Endothelial cell of umbilical vein (primary cell): ENCODE measurements at regions not wholly inside any gene's neighbourhood (a gene's known extent, or its start where the extent isn't known, plus 50 kb on each side); places are given as distances from the start of the nearest gene placed in this dataset.

ENCODE experiments used
- BruUV-seq: library from RNA; stranded (reverse); fragments of 400-500 nt; replicated peaks from 2 replicates; lab custom pipeline; 2021; lab: Mats Ljungman, UMichigan
- CTCF ChIA-PET: fragments of 300-600, 350-600 bp; sonication (Branson Sonifier 250); formaldehyde crosslinking; loops from one replicate; lab custom pipeline; 2021; ENCODE audit warnings: antibody characterized with exemption, inconsistent platforms; lab: Charles Lee
- POLR2A ChIA-PET: fragments of 300-600, 350-600 bp; sonication (Branson Sonifier 250); formaldehyde crosslinking; loops from one replicate; lab custom pipeline; 2021; ENCODE audit warnings: antibody characterized with exemption, inconsistent platforms; lab: Charles Lee
- DNase-seq: peaks from one replicate; pipeline ENCODE4 v3.0.0-alpha.2; 2011; ENCODE audit warnings: low read depth, low spot score
- FAIRE-seq: peaks from 2 replicates; lab custom pipeline; 2011; peaks lifted over from hg19 to GRCh38; lab: Jason Lieb, UNC
- H2AFZ ChIP-seq: 2 replicates; pipeline ENCODE4 v1.6.0; 2012; ENCODE audit warnings: low read depth, low read length, control low read depth, inconsistent platforms
- H3K27ac ChIP-seq: 2 replicates; pipeline ENCODE4 v1.5.1; 2011; ENCODE audit warnings: low read depth, mild to moderate bottlenecking, control low read depth, low read length, moderate library complexity; ENCODE audit not compliant: insufficient read depth
- H3K27me3 ChIP-seq, 2 experiments: 2 replicates each; pipeline versions ENCODE4 v1.6.0 to v1.6.1; 2011; ENCODE audit warnings: low read length in 2 of 2, mixed read lengths in 1 of 2; ENCODE audit not compliant: control insufficient read depth in 2 of 2, insufficient read depth in 2 of 2
- H3K36me3 ChIP-seq, 2 experiments: 2 replicates in 1 of 2; 3 replicates in 1 of 2; pipeline ENCODE4 v1.5.1; 2011; ENCODE audit warnings: low read length in 2 of 2, mild to moderate bottlenecking in 1 of 2, moderate library complexity in 1 of 2; ENCODE audit not compliant: control insufficient read depth in 2 of 2, insufficient read depth in 2 of 2; ENCODE audit errors: extremely low read depth in 1 of 2
- H3K4me1 ChIP-seq: 3 replicates; pipeline ENCODE4 v1.5.1; 2011; ENCODE audit warnings: mild to moderate bottlenecking, low read length; ENCODE audit not compliant: control insufficient read depth, insufficient read depth; ENCODE audit errors: extremely low read depth
- H3K4me2 ChIP-seq: 2 replicates; pipeline ENCODE4 v1.6.1; 2011; ENCODE audit warnings: low read length, control low read depth, mixed read lengths; ENCODE audit not compliant: insufficient read depth
- H3K4me3 ChIP-seq, 3 experiments: fragments of 200-600 bp in 1 of 3; sonication (generic), shearing (Covaris generic) in 1 of 3; replicated peaks in 1 of 3; 2 replicates each; pipeline ENCODE4 v1.5.1; 2011 to 2016; ENCODE audit warnings: control low read depth in 3 of 3, low read length in 3 of 3, mild to moderate bottlenecking in 2 of 3, inconsistent platforms in 1 of 3, low read depth in 1 of 3, moderate library complexity in 1 of 3; ENCODE audit not compliant: insufficient read depth in 1 of 3
- H3K79me2 ChIP-seq: 2 replicates; pipeline ENCODE4 v1.6.0; 2012; ENCODE audit warnings: low read length, inconsistent platforms; ENCODE audit not compliant: control insufficient read depth, insufficient read depth
- H3K9ac ChIP-seq: replicated peaks from 2 replicates; pipeline ENCODE3; 2011; ENCODE audit warnings: low read length, control low read depth; ENCODE audit not compliant: insufficient read depth; ENCODE audit errors: extremely low read depth
- H3K9me1 ChIP-seq: replicated peaks from 3 replicates; pipeline ENCODE4 v1.6.0; 2011; ENCODE audit warnings: mild to moderate bottlenecking, low read length; ENCODE audit not compliant: control insufficient read depth, insufficient read depth; ENCODE audit errors: extremely low read depth
- H3K9me3 ChIP-seq: replicated peaks from 2 replicates; pipeline ENCODE4 v1.5.1; 2012; ENCODE audit warnings: low read length, inconsistent platforms; ENCODE audit not compliant: control insufficient read depth, insufficient read depth
- H4K20me1 ChIP-seq: replicated peaks from 2 replicates; pipeline ENCODE3; 2011; ENCODE audit warnings: mild to moderate bottlenecking, low read length; ENCODE audit not compliant: control insufficient read depth, insufficient read depth; ENCODE audit errors: extremely low read depth
- EZH2 ChIP-seq: IDR thresholded peaks from 2 replicates; pipeline ENCODE4 v1.6.1; 2012; ENCODE audit warnings: borderline replicate concordance, low read depth, mild to moderate bottlenecking, moderate library complexity, low read length, inconsistent platforms; ENCODE audit not compliant: severe bottlenecking
- FOS ChIP-seq: IDR thresholded peaks from 2 replicates; pipeline ENCODE4 v1.6.1; 2011; ENCODE audit warnings: mild to moderate bottlenecking, low read length, moderate library complexity, borderline replicate concordance; ENCODE audit not compliant: insufficient read depth
- GATA2 ChIP-seq: IDR thresholded peaks from 2 replicates; pipeline ENCODE4 v1.7.0; 2011; ENCODE audit warnings: low read depth, mild to moderate bottlenecking, moderate library complexity, mixed read lengths, low read length; ENCODE audit not compliant: insufficient read length, insufficient read depth
- JUN ChIP-seq: IDR thresholded peaks from 2 replicates; pipeline ENCODE4 v1.6.1; 2011; ENCODE audit warnings: borderline replicate concordance, low read depth; ENCODE audit not compliant: insufficient read length, insufficient read depth
- MYC ChIP-seq: IDR thresholded peaks from one replicate; pipeline ENCODE4 v1.6.1; 2011; ENCODE audit warnings: mild to moderate bottlenecking, low read depth, low read length
- POLR2A ChIP-seq: IDR thresholded peaks from 2 replicates; pipeline ENCODE4 v1.6.1; 2012; ENCODE audit warnings: low read depth, mild to moderate bottlenecking, control low read depth, low read length
- POLR2AphosphoS5 ChIP-seq: IDR thresholded peaks from 2 replicates; pipeline ENCODE4 v1.6.1; 2012; ENCODE audit warnings: low read depth, mild to moderate bottlenecking, control low read depth, low read length, moderate library complexity; ENCODE audit not compliant: insufficient read depth
- dilution Hi-C: fragments of 300-500 bp; cut with MboI; formaldehyde crosslinking; loops from one replicate; pipeline ENCODE4 v1.15.0; 2019; ENCODE audit warnings: low sequenced_read_pairs; ENCODE audit not compliant: extremely low pct_ligation_motif_present
- intact Hi-C: fragments of 100-400 bp; cut with micrococcal nuclease; formaldehyde crosslinking; loops from one replicate; pipeline ENCODE4 v1.10.0; 2022
- TF ChIP-seq, protein P1 (sequence below), 2 donors: IDR thresholded peaks; 1 replicate in 1 of 2; 2 replicates in 1 of 2; pipeline ENCODE4 v1.5.1; 2011; ENCODE audit warnings: low read length in 2 of 2, mild to moderate bottlenecking in 2 of 2, moderate library complexity in 2 of 2, control low read depth in 1 of 2, inconsistent platforms in 1 of 2, low read depth in 1 of 2; ENCODE audit not compliant: insufficient read depth in 1 of 2; ENCODE audit errors: extremely low read depth in 1 of 2
- TF ChIP-seq, protein P2 (sequence below): IDR thresholded peaks from 2 replicates; pipeline ENCODE4 v1.6.1; 2011; ENCODE audit not compliant: insufficient read depth, insufficient read length

DNA sequence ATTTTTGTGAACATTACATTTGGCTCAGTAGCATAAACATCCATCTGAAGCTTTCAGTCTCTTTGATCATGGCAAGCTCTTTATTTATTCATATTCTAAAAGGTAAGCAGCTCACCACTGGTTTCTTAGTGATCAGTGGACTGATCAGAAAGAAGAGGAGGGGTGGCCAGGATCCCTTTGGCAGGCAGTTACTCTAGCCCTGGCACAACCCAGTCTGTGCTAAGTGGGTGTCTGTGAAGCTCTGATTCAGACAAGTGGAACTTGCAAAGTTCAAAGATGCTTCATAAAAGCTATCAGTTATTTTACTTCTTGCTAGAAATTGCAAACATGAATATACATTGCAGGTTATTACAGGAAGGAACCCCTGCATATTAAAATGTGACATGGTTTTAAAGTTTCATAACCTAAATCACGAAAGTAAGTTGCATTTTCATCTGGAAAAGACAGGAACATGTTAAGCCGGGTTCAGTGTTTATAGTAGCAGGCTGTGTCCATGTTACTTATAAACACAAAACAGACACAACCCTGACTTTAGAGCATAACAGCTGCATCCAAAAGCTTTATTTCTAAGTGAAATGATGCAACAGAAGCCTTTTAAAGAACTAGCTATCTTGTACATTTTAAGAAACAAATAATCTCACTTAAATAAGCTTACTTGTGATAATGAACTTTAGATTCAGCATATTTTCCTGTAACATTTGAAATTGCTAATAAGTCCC lies 785.3 kb downstream of the MCTP2 start:
- Histone ChIP-seq H3K9ac (peak overlapping the region; percentile 36), H3K9me3 (no peaks in the 10 kb centered on the region), H2AFZ (peak overlapping the region; percentile 50), H3K79me2 (no peaks in the 10 kb centered on the region), H3K4me3 (peak overlapping the region in 1 of 3 experiments; percentile 40), H3K9me1 (no peaks in the 10 kb centered on the region), H3K4me1 (peaks cover 39% of the 10 kb centered on the region), H3K4me2 (peak overlapping the region; percentile 97), H3K27me3 (no peaks in the 10 kb centered on the region), H3K27ac (no peak overlapping the region), H4K20me1 (no peaks in the 10 kb centered on the region), H3K36me3 (no peaks in the 10 kb centered on the region)
- no TSS peak for BruUV-seq
- DNase-seq (peak; percentile 47), FAIRE-seq (peak; percentile 53)
- TF ChIP-seq FOS (no peak), POLR2AphosphoS5 (no peak), MYC (no peak), JUN (no peak), POLR2A (no peak), GATA2 (no peak), EZH2 (no peak)
- TF ChIP-seq, protein P1, sequence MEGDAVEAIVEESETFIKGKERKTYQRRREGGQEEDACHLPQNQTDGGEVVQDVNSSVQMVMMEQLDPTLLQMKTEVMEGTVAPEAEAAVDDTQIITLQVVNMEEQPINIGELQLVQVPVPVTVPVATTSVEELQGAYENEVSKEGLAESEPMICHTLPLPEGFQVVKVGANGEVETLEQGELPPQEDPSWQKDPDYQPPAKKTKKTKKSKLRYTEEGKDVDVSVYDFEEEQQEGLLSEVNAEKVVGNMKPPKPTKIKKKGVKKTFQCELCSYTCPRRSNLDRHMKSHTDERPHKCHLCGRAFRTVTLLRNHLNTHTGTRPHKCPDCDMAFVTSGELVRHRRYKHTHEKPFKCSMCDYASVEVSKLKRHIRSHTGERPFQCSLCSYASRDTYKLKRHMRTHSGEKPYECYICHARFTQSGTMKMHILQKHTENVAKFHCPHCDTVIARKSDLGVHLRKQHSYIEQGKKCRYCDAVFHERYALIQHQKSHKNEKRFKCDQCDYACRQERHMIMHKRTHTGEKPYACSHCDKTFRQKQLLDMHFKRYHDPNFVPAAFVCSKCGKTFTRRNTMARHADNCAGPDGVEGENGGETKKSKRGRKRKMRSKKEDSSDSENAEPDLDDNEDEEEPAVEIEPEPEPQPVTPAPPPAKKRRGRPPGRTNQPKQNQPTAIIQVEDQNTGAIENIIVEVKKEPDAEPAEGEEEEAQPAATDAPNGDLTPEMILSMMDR (IDR thresholded peaks at IDR 0.05; ENCODE audit: extremely low read depth in 1 of 2, insufficient read depth in 1 of 2, low read depth in 1 of 2, low read length in 2 of 2): no peak
- TF ChIP-seq, protein P2, sequence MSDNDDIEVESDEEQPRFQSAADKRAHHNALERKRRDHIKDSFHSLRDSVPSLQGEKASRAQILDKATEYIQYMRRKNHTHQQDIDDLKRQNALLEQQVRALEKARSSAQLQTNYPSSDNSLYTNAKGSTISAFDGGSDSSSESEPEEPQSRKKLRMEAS: no peak
- intact Hi-C loops (loop anchor here (5.0 kb wide), 2 partner anchors 614 to 1256 kb away; no protein-coding TSS in a partner anchor), dilution Hi-C loops (no loop called here)
- ChIA-PET CTCF (interaction anchor here (0.7 to 4.4 kb wide), 7 partner anchors 9 to 604 kb away, joined by 3 to 32 read pairs (median 5); no protein-coding TSS in a partner anchor), POLR2A (interaction anchor here (0.9 kb wide), 1 partner anchor 172 kb away, joined by 4 read pairs; no protein-coding TSS in a partner anchor)
